ENCODE measurements at regions not wholly inside any gene's neighbourhood (a gene's known extent, or its start where the extent isn't known, plus 50 kb on each side); places are given as distances from the start of the nearest gene placed in this dataset.
A peak's percentile ranks its signal among the peaks of the same experiment; 100 is the strongest.
"Not testable (repeated sequence)": the region's sequence is repeated elsewhere in the genome, so short reads cannot be mapped to it uniquely, and the experiment has no call there.

GRCh38 chr7:142478479-142479220 is 220.8 kb upstream of the PRSS58 start:
- no peaks in the 10 kb centered on the region for H3K36me3 Mint-ChIP-seq (ENCODE audit: unreplicated experiment)
- no peak overlapping the region for H3K27ac Mint-ChIP-seq (ENCODE audit: unreplicated experiment)
- H3K4me1 Mint-ChIP-seq (ENCODE audit: low read depth, unreplicated experiment): peaks cover 45% of the 10 kb centered on the region
- DNase-seq: no peak
- H3K4me3 Mint-ChIP-seq (ENCODE audit: unreplicated experiment): no peak overlapping the region
- peak; percentile 81 for TF ChIP-seq CTCF (IDR thresholded peaks at IDR 0.05; ENCODE audit: partially characterized antibody, unreplicated experiment)
- H3K9me3 Mint-ChIP-seq (ENCODE audit: unreplicated experiment): peaks cover 3% of the 10 kb centered on the region
- H3K27me3 Mint-ChIP-seq (ENCODE audit: unreplicated experiment): peaks cover 3% of the 10 kb centered on the region

GRCh38 chr7:142477801-142478200 is 219.9 kb upstream of the PRSS58 start:
- H3K36me3 Mint-ChIP-seq (ENCODE audit: unreplicated experiment); H3K27me3 Mint-ChIP-seq (ENCODE audit: unreplicated experiment); H3K4me3 Mint-ChIP-seq (ENCODE audit: unreplicated experiment); DNase-seq; H3K9me3 Mint-ChIP-seq (ENCODE audit: unreplicated experiment); H3K27ac Mint-ChIP-seq (ENCODE audit: unreplicated experiment): not testable (repeated sequence)
- peaks cover 42% of the 10 kb centered on the region for H3K4me1 Mint-ChIP-seq (ENCODE audit: low read depth, unreplicated experiment)

GRCh38 chr7:142477079-142477651 is 219.3 kb upstream of the PRSS58 start:
- Mint-ChIP-seq H3K27me3 (ENCODE audit: unreplicated experiment) (peaks cover 3% of the 10 kb centered on the region), H3K4me1 (ENCODE audit: low read depth, unreplicated experiment) (peaks cover 38% of the 10 kb centered on the region), H3K4me3 (ENCODE audit: unreplicated experiment) (no peak overlapping the region), H3K36me3 (ENCODE audit: unreplicated experiment) (no peaks in the 10 kb centered on the region), H3K9me3 (ENCODE audit: unreplicated experiment) (peaks cover 4% of the 10 kb centered on the region), H3K27ac (ENCODE audit: unreplicated experiment) (no peak overlapping the region)
- DNase-seq: no peak
- no peak for TF ChIP-seq CTCF (IDR thresholded peaks at IDR 0.05; ENCODE audit: partially characterized antibody, unreplicated experiment)

GRCh38 chr7:142476077-142476476 is 218.2 kb upstream of the PRSS58 start:
- Mint-ChIP-seq H3K4me3 (ENCODE audit: unreplicated experiment) (no peak overlapping the region), H3K27ac (ENCODE audit: unreplicated experiment) (no peak overlapping the region), H3K9me3 (ENCODE audit: unreplicated experiment) (peaks cover 2% of the 10 kb centered on the region), H3K4me1 (ENCODE audit: low read depth, unreplicated experiment) (peaks cover 29% of the 10 kb centered on the region), H3K36me3 (ENCODE audit: unreplicated experiment) (no peaks in the 10 kb centered on the region), H3K27me3 (ENCODE audit: unreplicated experiment) (peaks cover 1% of the 10 kb centered on the region)
- TF ChIP-seq CTCF (IDR thresholded peaks at IDR 0.05; ENCODE audit: partially characterized antibody, unreplicated experiment): no peak
- DNase-seq: no peak

DNA sequence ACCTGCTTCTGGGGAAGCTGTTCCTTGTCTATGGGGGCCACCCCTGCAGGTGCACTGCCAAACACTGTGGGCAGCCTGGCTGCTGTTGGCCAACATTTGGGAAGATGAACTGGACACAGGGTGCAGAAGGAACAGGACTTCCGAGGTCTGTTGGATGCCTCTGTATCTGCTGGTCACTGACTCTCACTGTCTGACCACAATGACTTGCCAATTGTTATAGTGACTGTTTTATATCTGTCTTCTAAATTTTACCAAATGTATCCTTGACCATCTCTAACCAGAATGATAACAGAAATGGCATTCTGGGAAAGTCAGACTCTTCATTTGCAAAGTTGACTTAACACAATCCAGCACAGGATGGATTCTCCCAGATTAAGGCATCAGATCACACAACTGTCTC is 214.0 kb upstream of the PRSS58 start:
- Mint-ChIP-seq H3K9me3 (ENCODE audit: unreplicated experiment) (peaks cover 2% of the 10 kb centered on the region), H3K27ac (ENCODE audit: unreplicated experiment) (no peak overlapping the region), H3K27me3 (ENCODE audit: unreplicated experiment) (peaks cover 5% of the 10 kb centered on the region), H3K4me1 (ENCODE audit: low read depth, unreplicated experiment) (peaks cover 22% of the 10 kb centered on the region), H3K4me3 (ENCODE audit: unreplicated experiment) (no peak overlapping the region), H3K36me3 (ENCODE audit: unreplicated experiment) (no peaks in the 10 kb centered on the region)
- no peak for TF ChIP-seq CTCF (IDR thresholded peaks at IDR 0.05; ENCODE audit: partially characterized antibody, unreplicated experiment)
- DNase-seq: no peak
